ENCODE measurements at regions not wholly inside any gene's neighbourhood (a gene's known extent, or its start where the extent isn't known, plus 50 kb on each side); places are given as distances from the start of the nearest gene placed in this dataset.

DNA sequence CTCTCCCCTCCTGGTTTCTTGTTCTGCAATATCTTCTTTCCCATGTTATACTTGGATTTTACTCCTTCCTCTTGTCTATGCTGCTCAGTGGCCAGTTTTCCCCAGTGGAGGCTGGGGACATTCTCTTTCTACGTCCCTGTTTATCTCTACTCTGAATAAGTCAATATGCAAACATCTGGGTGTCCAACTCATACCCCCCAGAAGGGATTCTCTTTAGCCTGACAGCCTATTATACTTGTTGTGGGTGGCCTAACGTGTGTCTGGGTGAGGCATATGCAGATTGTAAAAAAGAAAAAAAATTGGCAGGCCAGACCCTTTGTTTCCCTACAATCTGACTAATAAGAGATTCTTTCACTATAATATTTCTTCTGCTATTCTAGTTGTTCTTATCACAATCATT is 134.2 kb upstream of the MAF start:
- no peak overlapping the region for H2BK120ac ChIP-seq (ENCODE audit: low read depth, low read length)
- 0% methylated on average over 1 of the region's 2 CpGs for WGBS

DNA sequence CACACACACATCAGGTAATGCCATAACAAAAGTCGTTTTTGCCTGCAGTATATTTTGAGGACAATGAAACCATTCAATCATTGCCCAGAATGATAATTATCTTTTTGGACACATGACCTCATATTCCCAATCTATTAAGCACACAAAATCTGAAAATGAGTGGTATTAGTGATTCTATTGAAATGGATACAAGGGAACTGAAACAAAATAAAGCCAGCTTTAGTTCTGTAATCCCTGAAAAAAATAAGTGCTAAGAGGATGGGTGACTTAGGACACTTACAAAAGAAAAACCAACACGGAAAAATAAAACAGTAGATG is 128.3 kb upstream of the MAF start:
- Histone ChIP-seq H2BK120ac (ENCODE audit: low read depth, low read length) (no peak overlapping the region), H3K14ac (ENCODE audit: low read length in 2 of 2) (no peak overlapping the region), H2AFZ (ENCODE audit: low read depth, low read length) (no peak overlapping the region), H3K79me1 (replicated peaks; ENCODE audit: low read length, poor library complexity, severe bottlenecking) (no peaks in the 10 kb centered on the region), H3K4me2 (ENCODE audit: low read length, poor library complexity, severe bottlenecking) (no peak overlapping the region), H3K18ac (ENCODE audit: low read depth in 1 of 2, low read length in 2 of 2) (no peak overlapping the region), H2BK5ac (ENCODE audit: low read depth, low read length, poor library complexity, severe bottlenecking) (no peak overlapping the region), H2BK15ac (ENCODE audit: low read depth, poor library complexity, severe bottlenecking) (no peak overlapping the region), H3K9me3 (ENCODE audit: control insufficient read depth, low read length) (no peaks in the 10 kb centered on the region), H3K4ac (ENCODE audit: low read depth in 1 of 2, low read length in 2 of 2) (no peak overlapping the region), H3K4me3 (ENCODE audit: insufficient read depth in 1 of 2, low read depth in 1 of 2, low read length in 2 of 2) (no peak overlapping the region), H4K91ac (ENCODE audit: low read length) (no peak overlapping the region), H2AK5ac (ENCODE audit: low read length, severe bottlenecking) (no peak overlapping the region), H2BK12ac (ENCODE audit: low read length in 2 of 2) (no peak overlapping the region), H4K8ac (ENCODE audit: low read length) (no peak overlapping the region), H3K4me1 (ENCODE audit: control insufficient read depth, insufficient read depth, low read depth, low read length) (no peaks in the 10 kb centered on the region), H3K36me3 (ENCODE audit: control insufficient read depth in 1 of 2, insufficient read depth in 2 of 2, low read depth in 1 of 2, low read length in 2 of 2) (no peaks in the 10 kb centered on the region), H3K9ac (ENCODE audit: low read length) (no peak overlapping the region), H3K27ac (ENCODE audit: low read length, poor library complexity, severe bottlenecking) (no peak overlapping the region), H3K27me3 (ENCODE audit: control insufficient read depth in 1 of 2, insufficient read depth in 1 of 2, low read length in 2 of 2) (no peaks in the 10 kb centered on the region), H3K23ac (ENCODE audit: low read length in 2 of 2) (no peak overlapping the region)
- DNase-seq, result no peak
- WGBS, result 72% methylated on average over 2 of the region's 2 CpGs

More for the DNA sequence above, 134.2 kb upstream of the MAF start:
- no peak overlapping the region for H4K91ac ChIP-seq (ENCODE audit: low read length)
- no peak for DNase-seq
- H3K23ac ChIP-seq (ENCODE audit: low read length in 2 of 2), result no peak overlapping the region
- no peak overlapping the region for H2AFZ ChIP-seq (ENCODE audit: low read depth, low read length)
- H2BK12ac ChIP-seq (ENCODE audit: low read length in 2 of 2), result no peak overlapping the region
- no peak overlapping the region for H3K18ac ChIP-seq (ENCODE audit: low read depth in 1 of 2, low read length in 2 of 2)
- no peaks in the 10 kb centered on the region for H3K27me3 ChIP-seq (ENCODE audit: control insufficient read depth in 1 of 2, insufficient read depth in 1 of 2, low read length in 2 of 2)
- no peaks in the 10 kb centered on the region for H3K9me3 ChIP-seq (ENCODE audit: control insufficient read depth, low read length)
- no peak overlapping the region for H3K14ac ChIP-seq (ENCODE audit: low read length in 2 of 2)
- H3K4me3 ChIP-seq (ENCODE audit: insufficient read depth in 1 of 2, low read depth in 1 of 2, low read length in 2 of 2), result no peak overlapping the region
- H3K79me1 ChIP-seq (replicated peaks; ENCODE audit: low read length, poor library complexity, severe bottlenecking), result no peaks in the 10 kb centered on the region
- no peak overlapping the region for H3K27ac ChIP-seq (ENCODE audit: low read length, poor library complexity, severe bottlenecking)
- no peak overlapping the region for H2BK5ac ChIP-seq (ENCODE audit: low read depth, low read length, poor library complexity, severe bottlenecking)
- H2AK5ac ChIP-seq (ENCODE audit: low read length, severe bottlenecking), result no peak overlapping the region
- H2BK15ac ChIP-seq (ENCODE audit: low read depth, poor library complexity, severe bottlenecking), result no peak overlapping the region
- no peak overlapping the region for H3K9ac ChIP-seq (ENCODE audit: low read length)
- H4K8ac ChIP-seq (ENCODE audit: low read length), result no peak overlapping the region
- H3K4me1 ChIP-seq (ENCODE audit: control insufficient read depth, insufficient read depth, low read depth, low read length), result no peaks in the 10 kb centered on the region
- H3K4me2 ChIP-seq (ENCODE audit: low read length, poor library complexity, severe bottlenecking), result no peak overlapping the region
- H3K36me3 ChIP-seq (ENCODE audit: control insufficient read depth in 1 of 2, insufficient read depth in 2 of 2, low read depth in 1 of 2, low read length in 2 of 2), result no peaks in the 10 kb centered on the region
- no peak overlapping the region for H3K4ac ChIP-seq (ENCODE audit: low read depth in 1 of 2, low read length in 2 of 2)

- Histone ChIP-seq H3K27ac (ENCODE audit: low read length, poor library complexity, severe bottlenecking) (no peak overlapping the region), H3K4ac (ENCODE audit: low read depth in 1 of 2, low read length in 2 of 2) (no peak overlapping the region), H2AK5ac (ENCODE audit: low read length, severe bottlenecking) (no peak overlapping the region), H2AFZ (ENCODE audit: low read depth, low read length) (no peak overlapping the region), H3K27me3 (ENCODE audit: control insufficient read depth in 1 of 2, insufficient read depth in 1 of 2, low read length in 2 of 2) (no peaks in the 10 kb centered on the region), H3K23ac (ENCODE audit: low read length in 2 of 2) (no peak overlapping the region), H3K79me1 (replicated peaks; ENCODE audit: low read length, poor library complexity, severe bottlenecking) (no peaks in the 10 kb centered on the region), H3K9me3 (ENCODE audit: control insufficient read depth, low read length) (no peaks in the 10 kb centered on the region), H2BK12ac (ENCODE audit: low read length in 2 of 2) (no peak overlapping the region), H4K91ac (ENCODE audit: low read length) (no peak overlapping the region), H3K18ac (ENCODE audit: low read depth in 1 of 2, low read length in 2 of 2) (no peak overlapping the region), H3K4me2 (ENCODE audit: low read length, poor library complexity, severe bottlenecking) (no peak overlapping the region), H2BK5ac (ENCODE audit: low read depth, low read length, poor library complexity, severe bottlenecking) (no peak overlapping the region), H4K8ac (ENCODE audit: low read length) (no peak overlapping the region), H2BK120ac (ENCODE audit: low read depth, low read length) (no peak overlapping the region), H3K4me3 (ENCODE audit: insufficient read depth in 1 of 2, low read depth in 1 of 2, low read length in 2 of 2) (no peak overlapping the region), H3K9ac (ENCODE audit: low read length) (no peak overlapping the region), H3K14ac (ENCODE audit: low read length in 2 of 2) (no peak overlapping the region), H2BK15ac (ENCODE audit: low read depth, poor library complexity, severe bottlenecking) (no peak overlapping the region), H3K4me1 (ENCODE audit: control insufficient read depth, insufficient read depth, low read depth, low read length) (no peaks in the 10 kb centered on the region), H3K36me3 (ENCODE audit: control insufficient read depth in 1 of 2, insufficient read depth in 2 of 2, low read depth in 1 of 2, low read length in 2 of 2) (no peaks in the 10 kb centered on the region)
- 70% methylated on average over 3 of the region's 4 CpGs for WGBS
- DNase-seq, result no peak
Measured at GRCh38 chr16:79728048-79728922, 127.7 kb upstream of the MAF start.

DNA sequence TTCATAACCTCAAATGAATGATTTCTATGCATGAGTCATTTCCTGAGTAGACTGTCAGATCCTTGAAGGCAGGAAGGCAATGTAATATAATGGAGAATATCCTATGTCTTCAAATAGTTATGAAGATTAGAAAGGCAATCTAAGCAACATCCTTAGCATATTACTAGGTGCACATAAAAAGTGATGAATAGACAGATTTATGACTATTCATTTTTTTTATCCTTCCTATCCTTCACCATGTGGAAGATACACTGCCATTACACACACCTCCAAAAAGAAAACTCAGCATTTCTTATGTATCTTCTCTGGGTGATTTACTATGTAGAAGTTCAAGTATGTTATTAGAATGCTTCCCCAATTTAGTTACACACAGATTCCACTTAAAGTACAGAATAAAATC is 126.4 kb upstream of the MAF start:
- H3K4me3 ChIP-seq (ENCODE audit: insufficient read depth in 1 of 2, low read depth in 1 of 2, low read length in 2 of 2), result no peak overlapping the region
- H2BK5ac ChIP-seq (ENCODE audit: low read depth, low read length, poor library complexity, severe bottlenecking), result no peak overlapping the region
- H4K91ac ChIP-seq (ENCODE audit: low read length), result no peak overlapping the region
- no peak overlapping the region for H2BK120ac ChIP-seq (ENCODE audit: low read depth, low read length)
- H2AK5ac ChIP-seq (ENCODE audit: low read length, severe bottlenecking), result no peak overlapping the region
- H3K9ac ChIP-seq (ENCODE audit: low read length), result no peak overlapping the region
- no peak overlapping the region for H3K23ac ChIP-seq (ENCODE audit: low read length in 2 of 2)
- H3K4ac ChIP-seq (ENCODE audit: low read depth in 1 of 2, low read length in 2 of 2), result no peak overlapping the region
- no peaks in the 10 kb centered on the region for H3K27me3 ChIP-seq (ENCODE audit: control insufficient read depth in 1 of 2, insufficient read depth in 1 of 2, low read length in 2 of 2)
- no peak overlapping the region for H3K27ac ChIP-seq (ENCODE audit: low read length, poor library complexity, severe bottlenecking)
- H4K8ac ChIP-seq (ENCODE audit: low read length), result no peak overlapping the region
- H2BK12ac ChIP-seq (ENCODE audit: low read length in 2 of 2), result no peak overlapping the region
- peaks cover 2% of the 10 kb centered on the region for H3K4me1 ChIP-seq (ENCODE audit: control insufficient read depth, insufficient read depth, low read depth, low read length)
- no peaks in the 10 kb centered on the region for H3K9me3 ChIP-seq (ENCODE audit: control insufficient read depth, low read length)
- DNase-seq, result no peak
- no peak overlapping the region for H3K14ac ChIP-seq (ENCODE audit: low read length in 2 of 2)
- H3K18ac ChIP-seq (ENCODE audit: low read depth in 1 of 2, low read length in 2 of 2), result no peak overlapping the region
- H2AFZ ChIP-seq (ENCODE audit: low read depth, low read length), result no peak overlapping the region
- no peak overlapping the region for H3K4me2 ChIP-seq (ENCODE audit: low read length, poor library complexity, severe bottlenecking)
- H3K36me3 ChIP-seq (ENCODE audit: control insufficient read depth in 1 of 2, insufficient read depth in 2 of 2, low read depth in 1 of 2, low read length in 2 of 2), result no peaks in the 10 kb centered on the region
- no peaks in the 10 kb centered on the region for H3K79me1 ChIP-seq (replicated peaks; ENCODE audit: low read length, poor library complexity, severe bottlenecking)
- H2BK15ac ChIP-seq (ENCODE audit: low read depth, poor library complexity, severe bottlenecking), result no peak overlapping the region
